Heart left ventricle (tissue), 13 donors: ENCODE measurements at regions not wholly inside any gene's neighbourhood (a gene's known extent, or its start where the extent isn't known, plus 50 kb on each side); places are given as distances from the start of the nearest gene placed in this dataset.

Source experiments
- CTCF ChIP-seq, 12 donors: fragments of 200-600 bp; sonication (generic) in 4 of 12; IDR thresholded peaks; one replicate each; pipeline versions ENCODE4 v1.5.0 to v1.8.0; 2018 to 2022; ENCODE audit warnings: antibody characterized with exemption in 12 of 12, mild to moderate bottlenecking in 5 of 12
- POLR2A ChIP-seq, 2 donors: fragments of 450-650 bp; IDR thresholded peaks; one replicate each; pipeline ENCODE4 v1.6.1; 2017; ENCODE audit warnings: antibody characterized with exemption in 2 of 2, mild to moderate bottlenecking in 2 of 2, moderate library complexity in 2 of 2
- donor health status: ischemic (EF 13 %, LVEDD 7.1; RV severe dilation, severe dysfunction).
- donor health status: DM: no; HTN: yes; CAD: no.
- donor health status: DM: no; HTN: no; CAD: no.
- donor health status: ischemic (EF 25% LVEDD 6.9; RV normal size, moderate dysfunction).
- donor health status: ischemic (EF 25% LVEDD 5.7; RV mildly dilated, moderate dysfunction).
- donor health status: ischemic (EF 35%, LVEDD 5.7; RV mildly dilated, moderate dysfunction).
- donor health status: nonischemic (EF 11% LVEDD 7.7; RV severe dilation, severe dysfunction).
- donor health status: DM: yes; HTN: yes; CAD: no.
- donor health status: PGD.
- donor health status: ischemic (EF 29% LVEDD 5.4; RV normal size, mild dysfunction).
- donor health status: nonischemic (EF 23%, LVEDD 6.1; RV moderate dilation, normal function).

GRCh38 chr18:71808616-71809015 is 735.5 kb downstream of the CBLN2 start:
- no peak for TF ChIP-seq CTCF (IDR thresholded peaks at IDR 0.05)
- TF ChIP-seq POLR2A (IDR thresholded peaks at IDR 0.05) = no peak
